Transverse colon (tissue), 4 donors: ENCODE measurements at regions not wholly inside any gene's neighbourhood (a gene's known extent, or its start where the extent isn't known, plus 50 kb on each side); places are given as distances from the start of the nearest gene placed in this dataset.

Source experiments
- DNase-seq: peaks from one replicate; pipeline ENCODE4 v3.0.0-alpha.2; 2019
- H3K27ac ChIP-seq, 4 donors: fragments of 200-600 bp; sonication (generic); 2 replicates each; pipeline ENCODE4 v1.5.1; 2016 to 2018; ENCODE audit warnings: inconsistent platforms in 4 of 4
- H3K27me3 ChIP-seq: fragments of 200-600 bp; sonication (generic); 2 replicates; pipeline ENCODE4 v1.5.1; 2017; ENCODE audit warnings: inconsistent platforms
- H3K36me3 ChIP-seq, 4 donors: fragments of 200-600 bp; sonication (generic); 2 replicates each; pipeline ENCODE4 v1.5.1; 2017 to 2019; ENCODE audit warnings: inconsistent platforms in 4 of 4
- H3K4me1 ChIP-seq, 4 donors: fragments of 200-600 bp; sonication (generic); 2 replicates each; pipeline ENCODE4 v1.5.1; 2017 to 2020; ENCODE audit warnings: inconsistent platforms in 4 of 4
- H3K4me3 ChIP-seq, 4 donors: fragments of 200-600 bp; sonication (generic); 1 replicate in 1 of 4; 2 replicates in 3 of 4; pipeline versions ENCODE4 v1.5.1 to v1.6.1; 2017 to 2019; ENCODE audit warnings: inconsistent platforms in 4 of 4
- H3K9me3 ChIP-seq, 2 donors: fragments of 200-600 bp; sonication (generic); 2 replicates each; pipeline ENCODE4 v1.5.1; 2017 to 2019; ENCODE audit warnings: inconsistent platforms in 2 of 2
- CTCF ChIP-seq, 5 experiments: fragments of 200-600 bp in 3 of 5; fragments of 450-650 bp in 2 of 5; sonication (generic) in 3 of 5; IDR thresholded peaks; 1 replicate in 2 of 5; 2 replicates in 3 of 5; pipeline ENCODE4 v1.5.1; 2016 to 2017; ENCODE audit warnings: antibody characterized with exemption in 5 of 5, inconsistent platforms in 3 of 5, mild to moderate bottlenecking in 2 of 5, moderate library complexity in 1 of 5
- EP300 ChIP-seq: sonication (generic); formaldehyde crosslinking; IDR thresholded peaks from one replicate; pipeline ENCODE4 v1.6.1; 2017; ENCODE audit warnings: antibody characterized with exemption, low read depth
- POLR2A ChIP-seq: fragments of 450-650 bp; IDR thresholded peaks from one replicate; pipeline ENCODE4 v1.6.1; 2016; ENCODE audit warnings: antibody characterized with exemption, mild to moderate bottlenecking, moderate library complexity
- POLR2AphosphoS5 ChIP-seq, 3 donors: sonication (generic); formaldehyde crosslinking; IDR thresholded peaks; one replicate each; pipeline ENCODE4 v1.6.1; 2016; ENCODE audit warnings: antibody characterized with exemption in 3 of 3
- WGBS, 2 donors: methylation state at CpG; one replicate each; pipeline ENCODE4 v1.1.5; 2018; ENCODE audit warnings: low coverage in 1 of 2; 5-methylcytosine and 5-hydroxymethylcytosine counted together
- in situ Hi-C, 4 donors: fragments of 200-750 bp; cut with MboI; loops; one replicate each; pipeline versions ENCODE4 v1.15.0 to v1.15.1; 2017; ENCODE audit warnings: low sequenced_read_pairs in 3 of 4, low pct_ligation_motif_present in 1 of 4, low pct_unique_long_range_greater_than_20kb in 1 of 4
- intact Hi-C: fragments of 100-400 bp; cut with DNase I; formaldehyde crosslinking; loops from one replicate; pipeline ENCODE4 v1.15.1; 2023; ENCODE audit warnings: low total_unique reads

- Histone ChIP-seq H3K27ac (no peak overlapping the region), H3K9me3 (no peaks in the 10 kb centered on the region), H3K4me3 (no peak overlapping the region), H3K36me3 (no peaks in the 10 kb centered on the region), H3K27me3 (no peaks in the 10 kb centered on the region), H3K4me1 (no peaks in the 10 kb centered on the region)
- no peak for DNase-seq
- in situ Hi-C loops (no loop called here), intact Hi-C loops (no loop called here)
- TF ChIP-seq POLR2A = no peak
- no peak for TF ChIP-seq POLR2AphosphoS5 (IDR thresholded peaks at IDR 0.05)
- no peak for TF ChIP-seq EP300
- no peak for TF ChIP-seq CTCF (IDR thresholded peaks at IDR 0.05)
- 38 to 53% methylated on average over 2 to 3 of the region's 3 CpGs for WGBS, 2 donors
These were observed 721.4 kb downstream of the FAM181B start for GRCh38 chr11:82012276-82012675.

DNA sequence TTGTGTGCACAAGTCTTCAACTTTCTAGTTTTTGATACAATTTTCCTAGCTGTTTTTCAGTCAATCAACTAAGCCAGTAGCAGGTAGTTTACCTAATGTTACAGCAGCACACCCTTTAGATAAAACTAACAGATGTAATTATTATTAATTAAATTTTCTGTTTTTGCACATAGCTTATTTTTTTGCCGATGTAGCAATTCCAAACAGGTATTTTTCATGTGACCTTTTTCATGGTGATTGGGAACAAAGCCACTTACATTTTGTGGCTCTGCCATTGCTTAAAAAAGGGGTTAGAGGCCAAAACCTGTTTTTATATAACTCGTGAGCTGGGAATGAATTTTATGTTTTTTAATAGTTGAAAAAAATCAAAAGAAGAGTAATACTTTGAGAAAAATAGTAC lies 724.5 kb downstream of the FAM181B start:
- Histone ChIP-seq H3K4me1 (no peaks in the 10 kb centered on the region), H3K9me3 (no peaks in the 10 kb centered on the region), H3K27me3 (no peaks in the 10 kb centered on the region), H3K27ac (no peak overlapping the region), H3K4me3 (no peak overlapping the region), H3K36me3 (no peaks in the 10 kb centered on the region)
- DNase-seq = no peak
- intact Hi-C loops = no loop called here
- TF ChIP-seq CTCF (IDR thresholded peaks at IDR 0.05) (no peak), POLR2AphosphoS5 (IDR thresholded peaks at IDR 0.05) (no peak), POLR2A (no peak), EP300 (no peak)
- 65 to 78% methylated on average over 2 of the region's 2 CpGs for WGBS, 2 donors
- in situ Hi-C loops = no loop called here

- Histone ChIP-seq H3K4me3 (no peak overlapping the region), H3K27ac (no peak overlapping the region), H3K27me3 (no peaks in the 10 kb centered on the region), H3K36me3 (no peaks in the 10 kb centered on the region), H3K9me3 (no peaks in the 10 kb centered on the region), H3K4me1 (no peaks in the 10 kb centered on the region)
- no peak for DNase-seq
- 68 to 70% methylated on average over 6 of the region's 6 CpGs for WGBS, 2 donors
- intact Hi-C loops (no loop called here), in situ Hi-C loops (no loop called here)
- TF ChIP-seq POLR2AphosphoS5 (IDR thresholded peaks at IDR 0.05) (no peak), CTCF (IDR thresholded peaks at IDR 0.05) (no peak), POLR2A (no peak), EP300 (no peak)
These were observed 726.1 kb downstream of the FAM181B start for GRCh38 chr11:82007521-82007920.

- no peak for DNase-seq
- in situ Hi-C loops = no loop called here
- no peaks in the 10 kb centered on the region for H3K4me1 ChIP-seq
- H3K27me3 ChIP-seq = no peaks in the 10 kb centered on the region
- TF ChIP-seq POLR2AphosphoS5 (IDR thresholded peaks at IDR 0.05) (no peak), EP300 (no peak), CTCF (IDR thresholded peaks at IDR 0.05) (no peak), POLR2A (no peak)
- no peaks in the 10 kb centered on the region for H3K9me3 ChIP-seq
- no peaks in the 10 kb centered on the region for H3K36me3 ChIP-seq
- no peak overlapping the region for H3K4me3 ChIP-seq
- no peak overlapping the region for H3K27ac ChIP-seq
- 77 to 89% methylated on average over 4 of the region's 4 CpGs for WGBS, 2 donors
- intact Hi-C loops = no loop called here
These were observed 729.0 kb downstream of the FAM181B start for GRCh38 chr11:82004537-82005213.
